Progenitor cell of endocrine pancreas (in vitro differentiated cells): ENCODE measurements at regions not wholly inside any gene's neighbourhood (a gene's known extent, or its start where the extent isn't known, plus 50 kb on each side); places are given as distances from the start of the nearest gene placed in this dataset.

Experiments
- DNase-seq: peaks from one replicate; pipeline ENCODE4 v3.0.0; 2021; ENCODE audit warnings: low spot score; ENCODE audit not compliant: unreplicated experiment
- H3K27ac Mint-ChIP-seq: 2 replicates; pipeline ENCODE4 v1.8.0; 2021; ENCODE audit warnings: mild to moderate bottlenecking, moderate library complexity, mixed read lengths
- H3K27me3 Mint-ChIP-seq: 2 replicates; pipeline ENCODE4 v1.8.0; 2021; ENCODE audit warnings: mixed read lengths
- H3K36me3 Mint-ChIP-seq: 2 replicates; pipeline ENCODE4 v1.8.0; 2022; ENCODE audit warnings: mixed read lengths; ENCODE audit not compliant: insufficient read depth
- H3K4me1 Mint-ChIP-seq: 2 replicates; pipeline ENCODE4 v1.8.0; 2021; ENCODE audit warnings: low read depth, mixed read lengths
- H3K4me3 Mint-ChIP-seq: 2 replicates; pipeline ENCODE4 v1.8.0; 2021; ENCODE audit warnings: low read depth, mild to moderate bottlenecking, moderate library complexity, mixed read lengths
- H3K9me3 Mint-ChIP-seq: 2 replicates; pipeline ENCODE4 v1.8.0; 2021; ENCODE audit warnings: low read depth, mixed read lengths
- CTCF ChIP-seq: fragments of 200-600 bp; sonication (generic); IDR thresholded peaks from one replicate; pipeline ENCODE4 v1.5.0; 2021; ENCODE audit warnings: antibody characterized with exemption, mild to moderate bottlenecking; ENCODE audit not compliant: unreplicated experiment

- DNase-seq: no peak
- H3K9me3 Mint-ChIP-seq: no peaks in the 10 kb centered on the region
- H3K4me1 Mint-ChIP-seq: peaks cover 20% of the 10 kb centered on the region
- TF ChIP-seq CTCF: no peak
- no peak overlapping the region for H3K4me3 Mint-ChIP-seq
- H3K36me3 Mint-ChIP-seq: no peaks in the 10 kb centered on the region
- H3K27ac Mint-ChIP-seq: no peak overlapping the region
- H3K27me3 Mint-ChIP-seq: no peaks in the 10 kb centered on the region
Observed at GRCh38 chr1:219404629-219405028, 208.3 kb downstream of the ZC3H11B start.

DNA sequence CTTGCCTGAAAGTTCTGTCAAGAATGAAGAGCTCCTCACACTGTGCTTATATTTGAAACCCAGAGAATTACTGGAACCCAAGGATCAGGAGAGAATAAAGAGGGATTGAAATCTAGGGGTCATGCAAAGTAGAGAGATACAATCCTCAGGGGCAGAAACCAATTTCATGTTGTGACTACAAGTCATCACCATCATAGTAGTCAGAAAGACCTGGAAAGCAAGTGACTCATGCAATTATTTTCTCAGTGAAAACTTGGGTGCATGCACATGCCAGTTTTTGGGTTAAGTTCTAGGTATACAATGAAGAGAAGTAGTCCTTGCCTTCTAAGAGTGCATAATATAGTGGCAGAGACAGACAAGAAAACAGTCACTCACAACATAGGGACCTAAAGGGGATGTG lies 210.0 kb downstream of the ZC3H11B start:
- Mint-ChIP-seq H3K4me1 (peaks cover 20% of the 10 kb centered on the region), H3K36me3 (no peaks in the 10 kb centered on the region), H3K4me3 (no peak overlapping the region), H3K9me3 (peaks cover 4% of the 10 kb centered on the region), H3K27me3 (no peaks in the 10 kb centered on the region), H3K27ac (no peak overlapping the region)
- no peak for DNase-seq
- TF ChIP-seq CTCF: no peak

GRCh38 chr1:219401724-219402625 lies 210.9 kb downstream of the ZC3H11B start:
- Mint-ChIP-seq H3K4me1 (peaks cover 20% of the 10 kb centered on the region), H3K27me3 (no peaks in the 10 kb centered on the region), H3K4me3 (no peak overlapping the region), H3K27ac (no peak overlapping the region), H3K36me3 (peaks cover 2% of the 10 kb centered on the region), H3K9me3 (peaks cover 14% of the 10 kb centered on the region)
- TF ChIP-seq CTCF: no peak
- DNase-seq: no peak

DNA sequence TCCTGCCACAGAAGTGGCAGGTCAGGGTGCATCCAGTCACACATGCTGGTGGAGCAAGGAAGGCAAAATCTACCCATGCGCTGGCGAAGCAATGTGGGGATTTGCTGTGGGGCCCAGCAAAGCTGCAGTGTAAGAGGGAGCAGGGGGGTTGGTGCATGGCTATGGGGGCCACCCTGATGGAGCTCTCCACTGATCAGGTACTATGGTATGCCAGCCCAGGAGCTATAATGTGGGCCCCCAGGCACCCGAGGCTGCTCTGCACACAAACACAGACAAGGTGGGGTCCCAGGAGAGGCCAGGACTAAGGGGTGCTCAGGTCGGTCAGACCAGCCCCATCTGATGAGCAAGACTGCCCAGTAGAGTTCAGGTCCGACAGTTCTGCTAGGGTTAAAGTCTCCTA lies 213.5 kb downstream of the ZC3H11B start:
- Mint-ChIP-seq H3K27me3 (no peaks in the 10 kb centered on the region), H3K4me1 (peaks cover 4% of the 10 kb centered on the region), H3K9me3 (peaks cover 36% of the 10 kb centered on the region), H3K36me3 (peaks cover 17% of the 10 kb centered on the region), H3K27ac (no peak overlapping the region), H3K4me3 (no peak overlapping the region)
- no peak for TF ChIP-seq CTCF
- DNase-seq: no peak

GRCh38 chr1:219398815-219399396 lies 214.0 kb downstream of the ZC3H11B start:
- DNase-seq: no peak
- Mint-ChIP-seq H3K4me3 (no peak overlapping the region), H3K27ac (no peak overlapping the region), H3K4me1 (peaks cover 3% of the 10 kb centered on the region), H3K9me3 (peaks cover 37% of the 10 kb centered on the region), H3K36me3 (peaks cover 19% of the 10 kb centered on the region), H3K27me3 (no peaks in the 10 kb centered on the region)
- TF ChIP-seq CTCF: no peak
